Prostate gland (tissue), 2 donors: ENCODE measurements at regions not wholly inside any gene's neighbourhood (a gene's known extent, or its start where the extent isn't known, plus 50 kb on each side); places are given as distances from the start of the nearest gene placed in this dataset.

ENCODE experiments used
- POLR2AphosphoS5 ChIP-seq: sonication (generic); formaldehyde crosslinking; IDR thresholded peaks from one replicate; pipeline ENCODE4 v1.6.1; 2017; ENCODE audit warnings: antibody characterized with exemption
- TF ChIP-seq, protein P1 (sequence below), 4 experiments: fragments of 200-600 bp in 2 of 4; fragments of 450-650 bp in 2 of 4; sonication (generic) in 2 of 4; IDR thresholded peaks; 1 replicate in 3 of 4; 2 replicates in 1 of 4; pipeline ENCODE4 v1.5.1; 2016 to 2019; ENCODE audit warnings: antibody characterized with exemption in 4 of 4, mild to moderate bottlenecking in 2 of 4, moderate library complexity in 2 of 4

- TF ChIP-seq, protein P1, sequence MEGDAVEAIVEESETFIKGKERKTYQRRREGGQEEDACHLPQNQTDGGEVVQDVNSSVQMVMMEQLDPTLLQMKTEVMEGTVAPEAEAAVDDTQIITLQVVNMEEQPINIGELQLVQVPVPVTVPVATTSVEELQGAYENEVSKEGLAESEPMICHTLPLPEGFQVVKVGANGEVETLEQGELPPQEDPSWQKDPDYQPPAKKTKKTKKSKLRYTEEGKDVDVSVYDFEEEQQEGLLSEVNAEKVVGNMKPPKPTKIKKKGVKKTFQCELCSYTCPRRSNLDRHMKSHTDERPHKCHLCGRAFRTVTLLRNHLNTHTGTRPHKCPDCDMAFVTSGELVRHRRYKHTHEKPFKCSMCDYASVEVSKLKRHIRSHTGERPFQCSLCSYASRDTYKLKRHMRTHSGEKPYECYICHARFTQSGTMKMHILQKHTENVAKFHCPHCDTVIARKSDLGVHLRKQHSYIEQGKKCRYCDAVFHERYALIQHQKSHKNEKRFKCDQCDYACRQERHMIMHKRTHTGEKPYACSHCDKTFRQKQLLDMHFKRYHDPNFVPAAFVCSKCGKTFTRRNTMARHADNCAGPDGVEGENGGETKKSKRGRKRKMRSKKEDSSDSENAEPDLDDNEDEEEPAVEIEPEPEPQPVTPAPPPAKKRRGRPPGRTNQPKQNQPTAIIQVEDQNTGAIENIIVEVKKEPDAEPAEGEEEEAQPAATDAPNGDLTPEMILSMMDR (IDR thresholded peaks at IDR 0.05): no peak
- TF ChIP-seq POLR2AphosphoS5: no peak
Observed at GRCh38 chr9:82091610-82092009, 103.0 kb downstream of the SPATA31D1 start.
